Panc1 (cell line): ENCODE measurements at regions not wholly inside any gene's neighbourhood (a gene's known extent, or its start where the extent isn't known, plus 50 kb on each side); places are given as distances from the start of the nearest gene placed in this dataset.

Source experiments
- ATAC-seq: fragments of 200-7000 bp; cut with Tn5 transposase; 2 replicates; pipeline ENCODE4 v1.9.1; 2020; ENCODE audit warnings: mild to moderate bottlenecking, moderate library complexity
- BruUV-seq: library from RNA; stranded (reverse); fragments of 400-500 nt; replicated peaks from 2 replicates; lab custom pipeline; 2021; lab: Mats Ljungman, UMichigan
- CTCF ChIA-PET: fragments of 300-600 bp; sonication (Branson Sonifier 250); formaldehyde crosslinking; loops from one replicate; lab custom pipeline; 2022; ENCODE audit warnings: antibody characterized with exemption; lab: Charles Lee
- POLR2A ChIA-PET: fragments of 300-600 bp; sonication (Branson Sonifier 250); formaldehyde crosslinking; loops from one replicate; lab custom pipeline; 2022; ENCODE audit warnings: antibody characterized with exemption; lab: Charles Lee
- DNase-seq: peaks from one replicate; pipeline ENCODE4 v3.0.0-alpha.2; 2010; ENCODE audit warnings: low read depth, low spot score
- H3K27ac ChIP-seq: 2 replicates; pipeline ENCODE4 v1.5.1; 2011; ENCODE audit warnings: mild to moderate bottlenecking, low read length, inconsistent platforms
- H3K27me3 ChIP-seq: fragments of 200-500 bp; sonication (Bioruptor generic); 2 replicates; pipeline ENCODE4 v1.6.0; 2014; ENCODE audit warnings: low read length, inconsistent platforms; ENCODE audit not compliant: control insufficient read depth, insufficient read depth
- H3K36me3 ChIP-seq: fragments of 200-500 bp; sonication (Bioruptor generic); 2 replicates; pipeline ENCODE4 v1.5.1; 2014; ENCODE audit warnings: inconsistent platforms, mild to moderate bottlenecking, low read length, moderate library complexity; ENCODE audit not compliant: control insufficient read depth, insufficient read depth
- H3K4me1 ChIP-seq: 2 replicates; pipeline ENCODE4 v1.5.1; 2011; ENCODE audit warnings: inconsistent platforms, mild to moderate bottlenecking, low read length, moderate library complexity; ENCODE audit not compliant: control insufficient read depth, insufficient read depth
- H3K4me3 ChIP-seq, 2 experiments: 2 replicates each; pipeline ENCODE4 v1.5.1; 2011 to 2012; ENCODE audit warnings: low read depth in 2 of 2, low read length in 2 of 2, mild to moderate bottlenecking in 2 of 2, inconsistent platforms in 1 of 2, moderate library complexity in 1 of 2
- H3K9me3 ChIP-seq: fragments of 200-500 bp; sonication (Bioruptor generic); 2 replicates; pipeline ENCODE4 v1.5.1; 2014; ENCODE audit warnings: low read depth, mild to moderate bottlenecking, inconsistent platforms, low read length, moderate library complexity; ENCODE audit not compliant: control insufficient read depth, insufficient read depth
- POLR2AphosphoS5 ChIP-seq: IDR thresholded peaks from 2 replicates; pipeline ENCODE4 v1.6.1; 2012; ENCODE audit warnings: mild to moderate bottlenecking, low read depth, low read length, moderate library complexity
- REST ChIP-seq, 2 experiments: IDR thresholded peaks; 2 replicates each; pipeline ENCODE4 v1.6.1; 2011 to 2012; ENCODE audit warnings: low read depth in 2 of 2, control low read depth in 1 of 2, low read length in 1 of 2, mild to moderate bottlenecking in 1 of 2, moderate library complexity in 1 of 2; ENCODE audit not compliant: insufficient read depth in 1 of 2
- SIN3A ChIP-seq: IDR thresholded peaks from 2 replicates; pipeline ENCODE4 v1.6.1; 2012; ENCODE audit warnings: low read depth, mild to moderate bottlenecking, low read length, moderate library complexity, borderline replicate concordance; ENCODE audit not compliant: insufficient read depth
- TCF7L2 ChIP-seq: IDR thresholded peaks from 2 replicates; pipeline ENCODE4 v1.6.1; 2011; ENCODE audit warnings: mild to moderate bottlenecking, low read depth, low read length, inconsistent platforms
- in situ Hi-C: cut with HindIII; loops from 2 replicates; pipeline ENCODE4 v1.10.0; 2016; ENCODE audit warnings: low sequenced_read_pairs, low pct_unique_long_range_greater_than_20kb
- intact Hi-C: fragments of 100-400 bp; cut with micrococcal nuclease; formaldehyde crosslinking; loops from one replicate; pipeline ENCODE4 v1.10.0; 2022; ENCODE audit not compliant: unreplicated experiment
- TF ChIP-seq, protein P1 (sequence below): fragments of 450-650 bp; IDR thresholded peaks from 2 replicates; pipeline ENCODE4 v1.5.1; 2017; ENCODE audit warnings: mild to moderate bottlenecking

DNA sequence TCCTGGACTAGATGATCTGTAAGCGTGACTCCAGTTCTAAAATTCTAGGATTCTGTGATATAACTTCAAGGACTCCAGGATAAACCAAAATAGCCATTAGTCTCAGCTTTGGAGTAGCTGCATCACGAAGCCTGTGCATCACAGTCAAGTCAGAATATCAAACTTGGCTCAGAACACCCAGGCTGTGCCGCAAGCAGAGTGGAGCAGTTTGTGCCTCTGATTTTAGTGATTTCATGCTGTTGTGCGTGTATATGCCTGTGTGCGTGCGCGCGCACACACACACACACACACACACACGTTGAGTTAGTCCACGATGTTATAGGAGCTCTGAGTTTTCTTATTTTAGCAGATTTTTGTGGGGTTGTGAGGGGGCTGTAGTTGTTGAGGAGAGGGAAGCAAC lies 356.6 kb upstream of the KCNH8 start:
- no peak overlapping the region for H3K4me3 ChIP-seq
- ChIA-PET POLR2A (no interaction called here), CTCF (no interaction called here)
- no peak for TF ChIP-seq REST (IDR thresholded peaks at IDR 0.05; ENCODE audit: insufficient read depth in 1 of 2, low read depth in 2 of 2, low read length in 1 of 2)
- TF ChIP-seq, protein P1, sequence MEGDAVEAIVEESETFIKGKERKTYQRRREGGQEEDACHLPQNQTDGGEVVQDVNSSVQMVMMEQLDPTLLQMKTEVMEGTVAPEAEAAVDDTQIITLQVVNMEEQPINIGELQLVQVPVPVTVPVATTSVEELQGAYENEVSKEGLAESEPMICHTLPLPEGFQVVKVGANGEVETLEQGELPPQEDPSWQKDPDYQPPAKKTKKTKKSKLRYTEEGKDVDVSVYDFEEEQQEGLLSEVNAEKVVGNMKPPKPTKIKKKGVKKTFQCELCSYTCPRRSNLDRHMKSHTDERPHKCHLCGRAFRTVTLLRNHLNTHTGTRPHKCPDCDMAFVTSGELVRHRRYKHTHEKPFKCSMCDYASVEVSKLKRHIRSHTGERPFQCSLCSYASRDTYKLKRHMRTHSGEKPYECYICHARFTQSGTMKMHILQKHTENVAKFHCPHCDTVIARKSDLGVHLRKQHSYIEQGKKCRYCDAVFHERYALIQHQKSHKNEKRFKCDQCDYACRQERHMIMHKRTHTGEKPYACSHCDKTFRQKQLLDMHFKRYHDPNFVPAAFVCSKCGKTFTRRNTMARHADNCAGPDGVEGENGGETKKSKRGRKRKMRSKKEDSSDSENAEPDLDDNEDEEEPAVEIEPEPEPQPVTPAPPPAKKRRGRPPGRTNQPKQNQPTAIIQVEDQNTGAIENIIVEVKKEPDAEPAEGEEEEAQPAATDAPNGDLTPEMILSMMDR, result no peak
- no peak for TF ChIP-seq POLR2AphosphoS5
- no peak for TF ChIP-seq TCF7L2
- DNase-seq, result no peak
- no TSS peak for BruUV-seq
- in situ Hi-C loops, result no loop called here
- H3K27ac ChIP-seq, result no peak overlapping the region
- intact Hi-C loops, result no loop called here
- ATAC-seq, result no peak
- no peaks in the 10 kb centered on the region for H3K36me3 ChIP-seq
- no peaks in the 10 kb centered on the region for H3K27me3 ChIP-seq
- no peaks in the 10 kb centered on the region for H3K4me1 ChIP-seq
- H3K9me3 ChIP-seq, result no peaks in the 10 kb centered on the region

- POLR2A ChIA-PET, result no interaction called here
- CTCF ChIA-PET, result no interaction called here
Observed at GRCh38 chr3:18791182-18791581, 357.1 kb upstream of the KCNH8 start.

More at GRCh38 chr3:18791182-18791581, 357.1 kb upstream of the KCNH8 start:
- no peak for ATAC-seq
- no peak overlapping the region for H3K4me3 ChIP-seq
- in situ Hi-C loops, result no loop called here
- BruUV-seq, result no TSS peak
- intact Hi-C loops, result no loop called here
- TF ChIP-seq SIN3A (no peak), POLR2AphosphoS5 (no peak), TCF7L2 (no peak), REST (IDR thresholded peaks at IDR 0.05; ENCODE audit: insufficient read depth in 1 of 2, low read depth in 2 of 2, low read length in 1 of 2) (no peak)
- TF ChIP-seq, protein P1, result no peak
- H3K36me3 ChIP-seq, result no peaks in the 10 kb centered on the region
- DNase-seq, result no peak
- H3K4me1 ChIP-seq, result no peaks in the 10 kb centered on the region
- H3K27me3 ChIP-seq, result no peaks in the 10 kb centered on the region
- H3K9me3 ChIP-seq, result no peaks in the 10 kb centered on the region
- no peak overlapping the region for H3K27ac ChIP-seq
